ENCODE measurements at regions not wholly inside any gene's neighbourhood (a gene's known extent, or its start where the extent isn't known, plus 50 kb on each side); places are given as distances from the start of the nearest gene placed in this dataset.

- TF ChIP-seq POLR2A (IDR thresholded peaks at IDR 0.05) (no peak), CTCF (IDR thresholded peaks at IDR 0.05) (no peak)
Measured at GRCh38 chr3:147921051-147921450, 511.9 kb downstream of the ZIC1 start.

Measured in gastroesophageal sphincter (tissue), 3 donors.